Hepatocyte (in vitro differentiated cells): ENCODE measurements at regions not wholly inside any gene's neighbourhood (a gene's known extent, or its start where the extent isn't known, plus 50 kb on each side); places are given as distances from the start of the nearest gene placed in this dataset.

ENCODE experiments used
- DNase-seq: peaks from one replicate; pipeline ENCODE4 v3.0.0-alpha.2; 2016; ENCODE audit warnings: low spot score
- H2AFZ ChIP-seq: fragments of 200-600 bp; sonication (generic); 2 replicates; pipeline ENCODE4 v1.6.0; 2016; ENCODE audit warnings: antibody characterized with exemption, mild to moderate bottlenecking
- H3K27ac ChIP-seq: fragments of 200-600 bp; sonication (generic); 2 replicates; pipeline ENCODE4 v1.5.1; 2016; ENCODE audit warnings: mild to moderate bottlenecking
- H3K27me3 ChIP-seq: fragments of 200-600 bp; sonication (generic); 2 replicates; pipeline ENCODE4 v1.6.1; 2016
- H3K36me3 ChIP-seq: fragments of 200-600 bp; sonication (generic); replicated peaks from 2 replicates; pipeline ENCODE4 v1.5.1; 2016; ENCODE audit warnings: low read depth; ENCODE audit not compliant: insufficient read depth
- H3K4me1 ChIP-seq: fragments of 200-600 bp; sonication (generic); 2 replicates; pipeline ENCODE4 v1.5.1; 2016; ENCODE audit warnings: mild to moderate bottlenecking, moderate library complexity; ENCODE audit not compliant: insufficient read depth
- H3K4me2 ChIP-seq: fragments of 200-600 bp; sonication (generic); 2 replicates; pipeline ENCODE4 v1.6.0; 2016
- H3K4me3 ChIP-seq: fragments of 200-600 bp; sonication (generic); 2 replicates; pipeline ENCODE4 v1.5.1; 2016; ENCODE audit warnings: mild to moderate bottlenecking
- H3K79me2 ChIP-seq: fragments of 200-600 bp; sonication (generic); 2 replicates; pipeline ENCODE4 v1.6.0; 2017; ENCODE audit warnings: mild to moderate bottlenecking
- H3K9me2 ChIP-seq: fragments of 200-600 bp; sonication (generic); replicated peaks from 2 replicates; pipeline ENCODE4 v1.6.0; 2017; ENCODE audit warnings: mild to moderate bottlenecking; ENCODE audit not compliant: insufficient read depth
- H3K9me3 ChIP-seq: fragments of 200-600 bp; sonication (generic); 2 replicates; pipeline ENCODE4 v1.5.1; 2016; ENCODE audit warnings: low read depth, mild to moderate bottlenecking
- H4K20me1 ChIP-seq: fragments of 200-600 bp; sonication (generic); 2 replicates; pipeline ENCODE4 v1.6.0; 2016; ENCODE audit warnings: mild to moderate bottlenecking; ENCODE audit not compliant: insufficient read depth, poor library complexity, severe bottlenecking
- CTCF ChIP-seq: fragments of 200-600 bp; sonication (generic); IDR thresholded peaks from 2 replicates; pipeline ENCODE4 v1.5.1; 2016; ENCODE audit warnings: antibody characterized with exemption, mild to moderate bottlenecking; ENCODE audit not compliant: poor library complexity
- EZH2 ChIP-seq: fragments of 200-600 bp; sonication (generic); IDR thresholded peaks from 2 replicates; pipeline ENCODE4 v1.6.1; 2016; ENCODE audit warnings: antibody characterized with exemption, mild to moderate bottlenecking, borderline replicate concordance
- EZH2phosphoT487 ChIP-seq: fragments of 200-600 bp; sonication (generic); IDR thresholded peaks from one replicate; pipeline ENCODE4 v1.6.1; 2018; ENCODE audit warnings: antibody characterized with exemption, mild to moderate bottlenecking, low read depth, moderate library complexity; ENCODE audit not compliant: unreplicated experiment, severe bottlenecking
- WGBS: methylation state at CpG from one replicate; pipeline ENCODE4 v1.1.6; 2016; ENCODE audit warnings: low lambda C conversion rate; ENCODE audit errors: missing lambda C conversion rate; 5-methylcytosine and 5-hydroxymethylcytosine counted together

GRCh38 chr5:96331210-96331609 lies 101.8 kb downstream of the PCSK1 start:
- WGBS = 55% methylated on average over 3 of the region's 3 CpGs
- Histone ChIP-seq H4K20me1 (no peaks in the 10 kb centered on the region), H3K9me3 (no peaks in the 10 kb centered on the region), H3K79me2 (no peaks in the 10 kb centered on the region), H3K4me2 (peak overlapping the region; percentile 41), H3K9me2 (no peaks in the 10 kb centered on the region), H3K4me3 (no peak overlapping the region), H3K27me3 (no peaks in the 10 kb centered on the region), H3K27ac (peak overlapping the region; percentile 33), H2AFZ (no peak overlapping the region), H3K4me1 (peaks cover 12% of the 10 kb centered on the region), H3K36me3 (no peaks in the 10 kb centered on the region)
- no peak for DNase-seq
- no peak for TF ChIP-seq CTCF
- no peak for TF ChIP-seq EZH2phosphoT487
- TF ChIP-seq EZH2 = no peak

- no peaks in the 10 kb centered on the region for H3K9me2 ChIP-seq
- no peaks in the 10 kb centered on the region for H3K79me2 ChIP-seq
- H3K9me3 ChIP-seq = no peaks in the 10 kb centered on the region
- WGBS = 87% methylated on average over 4 of the region's 4 CpGs
- H3K36me3 ChIP-seq = no peaks in the 10 kb centered on the region
- TF ChIP-seq EZH2phosphoT487 = no peak
- no peak for TF ChIP-seq EZH2
- no peak overlapping the region for H3K4me3 ChIP-seq
- H3K27ac ChIP-seq = peak overlapping the region; percentile 33
- H3K27me3 ChIP-seq = no peaks in the 10 kb centered on the region
- H2AFZ ChIP-seq = no peak overlapping the region
- no peaks in the 10 kb centered on the region for H4K20me1 ChIP-seq
- no peak overlapping the region for H3K4me2 ChIP-seq
- no peak for DNase-seq
- peaks cover 12% of the 10 kb centered on the region for H3K4me1 ChIP-seq
Measured at GRCh38 chr5:96330530-96331140, 102.4 kb downstream of the PCSK1 start.

- no peak overlapping the region for H3K4me3 ChIP-seq
- H3K27ac ChIP-seq = no peak overlapping the region
- H3K4me2 ChIP-seq = no peak overlapping the region
- TF ChIP-seq CTCF = no peak
- no peak for TF ChIP-seq EZH2
- no peak for TF ChIP-seq EZH2phosphoT487
- H4K20me1 ChIP-seq = no peaks in the 10 kb centered on the region
- WGBS = 89% methylated on average over 2 of the region's 2 CpGs
- DNase-seq = no peak
- no peaks in the 10 kb centered on the region for H3K9me3 ChIP-seq
- H3K79me2 ChIP-seq = no peaks in the 10 kb centered on the region
- peaks cover 12% of the 10 kb centered on the region for H3K4me1 ChIP-seq
- H3K27me3 ChIP-seq = no peaks in the 10 kb centered on the region
- H2AFZ ChIP-seq = no peak overlapping the region
- no peaks in the 10 kb centered on the region for H3K9me2 ChIP-seq
- no peaks in the 10 kb centered on the region for H3K36me3 ChIP-seq
Measured at GRCh38 chr5:96329886-96330529, 103.0 kb downstream of the PCSK1 start.

GRCh38 chr5:96329289-96329688 lies 103.8 kb downstream of the PCSK1 start:
- Histone ChIP-seq H4K20me1 (no peaks in the 10 kb centered on the region), H3K27ac (no peak overlapping the region), H3K27me3 (no peaks in the 10 kb centered on the region), H3K79me2 (no peaks in the 10 kb centered on the region), H3K4me3 (no peak overlapping the region), H3K4me1 (peaks cover 12% of the 10 kb centered on the region), H3K36me3 (no peaks in the 10 kb centered on the region), H2AFZ (no peak overlapping the region), H3K9me3 (no peaks in the 10 kb centered on the region), H3K9me2 (no peaks in the 10 kb centered on the region), H3K4me2 (no peak overlapping the region)
- TF ChIP-seq EZH2phosphoT487 = no peak
- TF ChIP-seq EZH2 = no peak
- no peak for TF ChIP-seq CTCF
- no peak for DNase-seq
- WGBS = 82% methylated on average over 1 of the region's 1 CpG
